ENCODE measurements at regions not wholly inside any gene's neighbourhood (a gene's known extent, or its start where the extent isn't known, plus 50 kb on each side); places are given as distances from the start of the nearest gene placed in this dataset.

DNA sequence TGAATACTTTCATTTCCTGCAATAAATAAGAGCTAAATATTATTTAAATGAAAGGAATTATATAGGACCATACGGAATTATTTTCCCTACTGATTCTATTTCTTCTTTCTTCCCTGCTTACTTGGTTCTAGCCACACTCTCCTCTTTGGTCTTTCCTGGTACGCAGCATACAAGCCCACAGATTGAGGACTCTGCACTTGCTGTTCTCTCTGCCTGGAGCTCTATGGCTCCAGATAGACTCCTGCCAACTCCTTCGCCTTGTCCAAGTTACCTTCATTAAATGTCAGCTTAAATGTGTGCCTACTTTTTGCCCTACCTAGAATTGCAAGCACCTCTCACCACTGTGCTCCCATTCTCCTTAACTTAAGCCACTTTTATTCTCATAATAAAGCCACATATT is 203.4 kb downstream of the MDFIC start:
- TF ChIP-seq POLR2A (IDR thresholded peaks at IDR 0.05; ENCODE audit: control extremely low read depth in 1 of 2, low read depth in 2 of 2, low read length in 2 of 2): no peak
- TF ChIP-seq, protein P1, sequence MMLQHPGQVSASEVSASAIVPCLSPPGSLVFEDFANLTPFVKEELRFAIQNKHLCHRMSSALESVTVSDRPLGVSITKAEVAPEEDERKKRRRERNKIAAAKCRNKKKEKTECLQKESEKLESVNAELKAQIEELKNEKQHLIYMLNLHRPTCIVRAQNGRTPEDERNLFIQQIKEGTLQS (IDR thresholded peaks at IDR 0.05; ENCODE audit: insufficient read depth, low read depth, low read length): no peak
